ENCODE measurements at regions not wholly inside any gene's neighbourhood (a gene's known extent, or its start where the extent isn't known, plus 50 kb on each side); places are given as distances from the start of the nearest gene placed in this dataset.

DNA sequence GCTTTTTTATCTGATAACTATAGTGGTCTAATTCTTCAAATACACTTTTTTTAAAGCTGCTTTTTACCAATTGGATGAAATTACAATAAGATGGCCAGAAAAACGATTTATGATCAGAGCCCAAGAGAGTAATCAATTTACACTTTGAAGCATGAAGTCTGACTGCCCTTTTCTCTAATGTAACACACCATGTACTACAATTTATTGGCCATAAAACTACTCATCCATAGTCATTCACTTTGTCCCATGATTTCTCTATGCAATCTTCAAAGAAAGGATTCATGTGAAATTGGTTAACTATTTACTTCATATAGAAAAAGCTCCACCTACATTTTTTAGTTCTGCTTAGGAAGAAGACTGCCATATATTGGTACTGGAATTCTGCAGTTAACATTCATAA lies 73.6 kb upstream of the CAST start:
- H3K9ac ChIP-seq (ENCODE audit: low read length): no peak overlapping the region
- H3F3A ChIP-seq (ENCODE audit: insufficient read depth, low read length, poor library complexity, severe bottlenecking): no peaks in the 10 kb centered on the region
- H3K36me3 ChIP-seq (ENCODE audit: insufficient read depth, low read length): no peaks in the 10 kb centered on the region
- no peak overlapping the region for H3K27ac ChIP-seq (ENCODE audit: low read length)
- TF ChIP-seq MXI1 (conservative IDR thresholded peaks at IDR 0.05; ENCODE audit: poor library complexity, severe bottlenecking): no peak
- no peak for TF ChIP-seq EZH2 (IDR thresholded peaks at IDR 0.05; ENCODE audit: borderline replicate concordance, insufficient read depth, low read length, poor library complexity, severe bottlenecking)
- TF ChIP-seq, protein P1, sequence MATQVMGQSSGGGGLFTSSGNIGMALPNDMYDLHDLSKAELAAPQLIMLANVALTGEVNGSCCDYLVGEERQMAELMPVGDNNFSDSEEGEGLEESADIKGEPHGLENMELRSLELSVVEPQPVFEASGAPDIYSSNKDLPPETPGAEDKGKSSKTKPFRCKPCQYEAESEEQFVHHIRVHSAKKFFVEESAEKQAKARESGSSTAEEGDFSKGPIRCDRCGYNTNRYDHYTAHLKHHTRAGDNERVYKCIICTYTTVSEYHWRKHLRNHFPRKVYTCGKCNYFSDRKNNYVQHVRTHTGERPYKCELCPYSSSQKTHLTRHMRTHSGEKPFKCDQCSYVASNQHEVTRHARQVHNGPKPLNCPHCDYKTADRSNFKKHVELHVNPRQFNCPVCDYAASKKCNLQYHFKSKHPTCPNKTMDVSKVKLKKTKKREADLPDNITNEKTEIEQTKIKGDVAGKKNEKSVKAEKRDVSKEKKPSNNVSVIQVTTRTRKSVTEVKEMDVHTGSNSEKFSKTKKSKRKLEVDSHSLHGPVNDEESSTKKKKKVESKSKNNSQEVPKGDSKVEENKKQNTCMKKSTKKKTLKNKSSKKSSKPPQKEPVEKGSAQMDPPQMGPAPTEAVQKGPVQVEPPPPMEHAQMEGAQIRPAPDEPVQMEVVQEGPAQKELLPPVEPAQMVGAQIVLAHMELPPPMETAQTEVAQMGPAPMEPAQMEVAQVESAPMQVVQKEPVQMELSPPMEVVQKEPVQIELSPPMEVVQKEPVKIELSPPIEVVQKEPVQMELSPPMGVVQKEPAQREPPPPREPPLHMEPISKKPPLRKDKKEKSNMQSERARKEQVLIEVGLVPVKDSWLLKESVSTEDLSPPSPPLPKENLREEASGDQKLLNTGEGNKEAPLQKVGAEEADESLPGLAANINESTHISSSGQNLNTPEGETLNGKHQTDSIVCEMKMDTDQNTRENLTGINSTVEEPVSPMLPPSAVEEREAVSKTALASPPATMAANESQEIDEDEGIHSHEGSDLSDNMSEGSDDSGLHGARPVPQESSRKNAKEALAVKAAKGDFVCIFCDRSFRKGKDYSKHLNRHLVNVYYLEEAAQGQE (IDR thresholded peaks at IDR 0.05; ENCODE audit: borderline replicate concordance): no peak
- no peak for TF ChIP-seq RAD21 (conservative IDR thresholded peaks at IDR 0.05)
- TF ChIP-seq POLR2AphosphoS5 (IDR thresholded peaks at IDR 0.05): no peak
- TF ChIP-seq EP300 (conservative IDR thresholded peaks at IDR 0.05; ENCODE audit: poor library complexity, severe bottlenecking): no peak
- TF ChIP-seq SMC3 (conservative IDR thresholded peaks at IDR 0.05; ENCODE audit: poor library complexity): no peak
- no peak for TF ChIP-seq TAF1 (IDR thresholded peaks at IDR 0.05; ENCODE audit: low read depth)
- TF ChIP-seq, protein P2, sequence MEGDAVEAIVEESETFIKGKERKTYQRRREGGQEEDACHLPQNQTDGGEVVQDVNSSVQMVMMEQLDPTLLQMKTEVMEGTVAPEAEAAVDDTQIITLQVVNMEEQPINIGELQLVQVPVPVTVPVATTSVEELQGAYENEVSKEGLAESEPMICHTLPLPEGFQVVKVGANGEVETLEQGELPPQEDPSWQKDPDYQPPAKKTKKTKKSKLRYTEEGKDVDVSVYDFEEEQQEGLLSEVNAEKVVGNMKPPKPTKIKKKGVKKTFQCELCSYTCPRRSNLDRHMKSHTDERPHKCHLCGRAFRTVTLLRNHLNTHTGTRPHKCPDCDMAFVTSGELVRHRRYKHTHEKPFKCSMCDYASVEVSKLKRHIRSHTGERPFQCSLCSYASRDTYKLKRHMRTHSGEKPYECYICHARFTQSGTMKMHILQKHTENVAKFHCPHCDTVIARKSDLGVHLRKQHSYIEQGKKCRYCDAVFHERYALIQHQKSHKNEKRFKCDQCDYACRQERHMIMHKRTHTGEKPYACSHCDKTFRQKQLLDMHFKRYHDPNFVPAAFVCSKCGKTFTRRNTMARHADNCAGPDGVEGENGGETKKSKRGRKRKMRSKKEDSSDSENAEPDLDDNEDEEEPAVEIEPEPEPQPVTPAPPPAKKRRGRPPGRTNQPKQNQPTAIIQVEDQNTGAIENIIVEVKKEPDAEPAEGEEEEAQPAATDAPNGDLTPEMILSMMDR (IDR thresholded peaks at IDR 0.05; ENCODE audit: poor library complexity, severe bottlenecking): no peak
- no peak overlapping the region for H3K4me3 ChIP-seq (ENCODE audit: low read length)
- H3K79me2 ChIP-seq (replicated peaks; ENCODE audit: insufficient read depth, low read length): no peaks in the 10 kb centered on the region
- H3K9me3 ChIP-seq (ENCODE audit: low read length): no peaks in the 10 kb centered on the region
- no peak overlapping the region for H2AFZ ChIP-seq (ENCODE audit: low read depth, low read length)
- no peaks in the 10 kb centered on the region for H4K20me1 ChIP-seq (ENCODE audit: insufficient read depth)
- no peak overlapping the region for H3K4me2 ChIP-seq (ENCODE audit: low read length)
- H3K9me2 ChIP-seq (ENCODE audit: insufficient read depth, low read length): no peaks in the 10 kb centered on the region
- no peaks in the 10 kb centered on the region for H3K27me3 ChIP-seq (ENCODE audit: insufficient read depth, low read depth, low read length)

DNA sequence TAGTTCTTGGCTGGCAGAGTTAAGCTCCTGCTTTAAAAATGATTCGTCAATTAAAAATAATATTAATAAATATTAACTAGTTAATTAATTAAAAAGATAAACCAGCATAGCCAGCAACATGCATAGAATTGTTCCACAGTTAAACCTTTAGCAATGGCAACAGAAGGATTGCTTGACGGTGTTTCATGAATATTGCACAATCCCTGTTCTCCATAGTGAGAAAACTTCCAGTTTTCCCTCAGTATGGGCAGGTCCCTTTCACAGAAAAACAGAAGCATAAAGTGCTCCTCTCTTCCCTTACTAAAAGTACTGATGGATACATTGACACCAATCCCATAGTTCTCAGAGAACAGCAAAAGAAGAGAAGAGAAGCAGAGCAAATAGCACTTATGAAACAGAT lies 71.4 kb upstream of the CAST start:
- H3K36me3 ChIP-seq (ENCODE audit: insufficient read depth, low read length): no peaks in the 10 kb centered on the region
- no peak overlapping the region for H3K27ac ChIP-seq (ENCODE audit: low read length)
- no peak overlapping the region for H2AFZ ChIP-seq (ENCODE audit: low read depth, low read length)
- H3K79me2 ChIP-seq (replicated peaks; ENCODE audit: insufficient read depth, low read length): no peaks in the 10 kb centered on the region
- no peaks in the 10 kb centered on the region for H3F3A ChIP-seq (ENCODE audit: insufficient read depth, low read length, poor library complexity, severe bottlenecking)
- H3K9me3 ChIP-seq (ENCODE audit: low read length): no peaks in the 10 kb centered on the region
- no peak for TF ChIP-seq TAF1 (IDR thresholded peaks at IDR 0.05; ENCODE audit: low read depth)
- no peak for TF ChIP-seq EZH2 (IDR thresholded peaks at IDR 0.05; ENCODE audit: borderline replicate concordance, insufficient read depth, low read length, poor library complexity, severe bottlenecking)
- TF ChIP-seq, protein P1 (IDR thresholded peaks at IDR 0.05; ENCODE audit: borderline replicate concordance): no peak
- no peak for TF ChIP-seq SMC3 (conservative IDR thresholded peaks at IDR 0.05; ENCODE audit: poor library complexity)
- TF ChIP-seq, protein P2 (IDR thresholded peaks at IDR 0.05; ENCODE audit: poor library complexity, severe bottlenecking): no peak
- TF ChIP-seq POLR2AphosphoS5 (IDR thresholded peaks at IDR 0.05): no peak
- TF ChIP-seq RAD21 (conservative IDR thresholded peaks at IDR 0.05): no peak
- no peak for TF ChIP-seq EP300 (conservative IDR thresholded peaks at IDR 0.05; ENCODE audit: poor library complexity, severe bottlenecking)
- no peak for TF ChIP-seq MXI1 (conservative IDR thresholded peaks at IDR 0.05; ENCODE audit: poor library complexity, severe bottlenecking)
- no peak overlapping the region for H3K4me2 ChIP-seq (ENCODE audit: low read length)
- no peaks in the 10 kb centered on the region for H4K20me1 ChIP-seq (ENCODE audit: insufficient read depth)
- H3K27me3 ChIP-seq (ENCODE audit: insufficient read depth, low read depth, low read length): no peaks in the 10 kb centered on the region
- no peaks in the 10 kb centered on the region for H3K9me2 ChIP-seq (ENCODE audit: insufficient read depth, low read length)
- no peak overlapping the region for H3K4me3 ChIP-seq (ENCODE audit: low read length)
- H3K9ac ChIP-seq (ENCODE audit: low read length): no peak overlapping the region
